K562 (cell line): ENCODE measurements at regions not wholly inside any gene's neighbourhood (a gene's known extent, or its start where the extent isn't known, plus 50 kb on each side); places are given as distances from the start of the nearest gene placed in this dataset.
A peak's percentile ranks its signal among the peaks of the same experiment; 100 is the strongest.

Experiments
- ATAC-seq: fragments of 200-7000 bp; cut with Tn5 transposase; 3 replicates; pipeline ENCODE4 v1.9.1; 2020; ENCODE audit warnings: moderate library complexity
- BruUV-seq: library from RNA; stranded (reverse); fragments of 400-500 nt; replicated peaks from 2 replicates; lab custom pipeline; 2021; lab: Mats Ljungman, UMichigan
- CTCF ChIA-PET: fragments of 300-600 bp; formaldehyde crosslinking; extraction: SDS; loops from one replicate; lab custom pipeline; 2021; ENCODE audit warnings: low intra/inter-chr PET ratio; lab: Yijun Ruan, JAX
- POLR2A ChIA-PET: fragments of 300-600, 350-650 bp; sonication (Branson Sonifier 250); formaldehyde crosslinking; extraction: SDS; loops from one replicate; lab custom pipeline; 2021; ENCODE audit warnings: antibody characterized with exemption, inconsistent platforms; lab: Yijun Ruan, JAX
- DNase-seq, 4 experiments: peaks; one replicate each; pipeline versions ENCODE4 v3.0.0 to v3.0.0-alpha.2; 2011 to 2018; ENCODE audit warnings: low spot score in 3 of 4, mixed read lengths in 3 of 4; ENCODE audit errors: extremely low read depth in 1 of 4
- FAIRE-seq: peaks from 2 replicates; lab custom pipeline; 2011; peaks lifted over from hg19 to GRCh38; lab: Jason Lieb, UNC
- H2AFZ ChIP-seq: 2 replicates; pipeline ENCODE4 v1.6.0; 2011; ENCODE audit warnings: low read depth, low read length, control low read depth, inconsistent platforms
- H3K27ac ChIP-seq: fragments of 200-600 bp; 3 replicates; pipeline ENCODE4 v1.8.0; 2011; ENCODE audit warnings: low read depth, mild to moderate bottlenecking, control low read depth, inconsistent platforms, low read length, moderate library complexity, mixed read lengths; ENCODE audit errors: extremely low read depth
- H3K27me3 ChIP-seq, 2 experiments: fragments of 300-600 bp in 1 of 2; 2 replicates in 1 of 2; 3 replicates in 1 of 2; pipeline versions ENCODE4 v1.6.0 to v1.8.0; 2011; ENCODE audit warnings: inconsistent platforms in 2 of 2, low read length in 2 of 2, mild to moderate bottlenecking in 1 of 2, mixed read lengths in 1 of 2, moderate library complexity in 1 of 2; ENCODE audit not compliant: control insufficient read depth in 2 of 2, insufficient read depth in 2 of 2
- H3K36me3 ChIP-seq: fragments of 300-600 bp; 3 replicates; pipeline ENCODE4 v1.8.0; 2011; ENCODE audit warnings: mild to moderate bottlenecking, low read length, inconsistent platforms; ENCODE audit not compliant: control insufficient read depth, insufficient read depth
- H3K4me1 ChIP-seq, 2 experiments: fragments of 200-600 bp in 1 of 2; replicated peaks in 1 of 2; 2 replicates in 1 of 2; 3 replicates in 1 of 2; pipeline versions ENCODE4 v1.5.1 to v1.8.0; 2011; ENCODE audit warnings: inconsistent platforms in 2 of 2, low read length in 2 of 2, mild to moderate bottlenecking in 1 of 2, mixed read lengths in 1 of 2, moderate library complexity in 1 of 2; ENCODE audit not compliant: control insufficient read depth in 2 of 2, insufficient read depth in 2 of 2
- H3K4me2 ChIP-seq: 2 replicates; pipeline ENCODE4 v1.6.1; 2011; ENCODE audit warnings: low read length, control low read depth, inconsistent platforms, mixed read lengths; ENCODE audit not compliant: insufficient read depth
- H3K4me3 ChIP-seq: fragments of 200-600 bp; sonication (generic), shearing (Covaris generic); 2 replicates; pipeline ENCODE4 v1.5.1; 2016; ENCODE audit warnings: control low read depth, inconsistent platforms
- H3K79me2 ChIP-seq: fragments of 200-600 bp; 3 replicates; pipeline ENCODE4 v1.8.0; 2011; ENCODE audit warnings: low read length, inconsistent platforms; ENCODE audit not compliant: control insufficient read depth, insufficient read depth
- H3K9ac ChIP-seq, 2 experiments: 2 replicates each; pipeline versions ENCODE4 v1.6.0 to v1.6.1; 2011; ENCODE audit warnings: low read depth in 2 of 2, low read length in 2 of 2, control low read depth in 1 of 2, inconsistent platforms in 1 of 2, mild to moderate bottlenecking in 1 of 2, mixed read lengths in 1 of 2; ENCODE audit not compliant: insufficient read depth in 1 of 2
- H3K9me1 ChIP-seq: one replicate; pipeline ENCODE4 v1.6.0; 2011; ENCODE audit warnings: inconsistent platforms, mild to moderate bottlenecking, low read length, moderate library complexity; ENCODE audit not compliant: control insufficient read depth, insufficient read depth
- H3K9me3 ChIP-seq: replicated peaks from 2 replicates; pipeline ENCODE4 v1.5.1; 2011; ENCODE audit warnings: low read depth, low read length, inconsistent platforms; ENCODE audit not compliant: control insufficient read depth, insufficient read depth
- H4K20me1 ChIP-seq: replicated peaks from 2 replicates; pipeline ENCODE4 v1.6.1; 2011; ENCODE audit warnings: low read length, inconsistent platforms, mixed read lengths; ENCODE audit not compliant: control insufficient read depth, insufficient read depth
- BRD4 ChIP-seq: fragments of 200-600 bp; sonication (generic); IDR thresholded peaks from 2 replicates; pipeline ENCODE4 v1.6.1; 2017; ENCODE audit warnings: inconsistent platforms
- CCNT2 ChIP-seq: IDR thresholded peaks from 2 replicates; pipeline ENCODE4 v1.6.1; 2011; ENCODE audit warnings: borderline replicate concordance, low read depth, mild to moderate bottlenecking, moderate library complexity, mixed read lengths, low read length; ENCODE audit not compliant: insufficient read length; ENCODE audit errors: extremely low read depth
- CREM ChIP-seq: IDR thresholded peaks from 2 replicates; pipeline ENCODE4 v1.6.1; 2014; ENCODE audit warnings: antibody characterized with exemption, low read depth
- CXXC5 ChIP-seq: fragments of 250-450 bp; sonication (Bioruptor Pico); IDR thresholded peaks from 2 replicates; pipeline ENCODE4 v1.8.0; 2022; ENCODE audit warnings: inconsistent platforms, mild to moderate bottlenecking, moderate library complexity
- HDGF ChIP-seq: fragments of 450-650 bp; IDR thresholded peaks from 2 replicates; pipeline ENCODE4 v1.6.1; 2016
- KAT7 ChIP-seq: sonication (generic); formaldehyde crosslinking; IDR thresholded peaks from 2 replicates; pipeline ENCODE4 v1.8.0; 2022; ENCODE audit warnings: missing genetic modification reagents, mild to moderate bottlenecking, borderline replicate concordance
- KLF1 ChIP-seq: fragments of 450-650 bp; IDR thresholded peaks from 2 replicates; pipeline ENCODE4 v1.6.1; 2016; ENCODE audit warnings: missing genetic modification characterization, missing compliant biosample characterization
- MEIS2 ChIP-seq: fragments of 450-650 bp; IDR thresholded peaks from 2 replicates; pipeline ENCODE4 v1.6.1; 2014; ENCODE audit warnings: mild to moderate bottlenecking; ENCODE audit not compliant: partially characterized antibody
- RFX1 ChIP-seq: fragments of 450-650 bp; IDR thresholded peaks from 2 replicates; pipeline ENCODE4 v1.6.1; 2016; ENCODE audit warnings: mild to moderate bottlenecking, moderate library complexity
- SNRNP70 ChIP-seq: fragments of 200-400 bp; formaldehyde crosslinking; optimal IDR thresholded peaks from 2 replicates; pipeline ENCODE3; 2017; ENCODE audit warnings: low read depth, low read length
- STAT5B ChIP-seq: fragments of 250-450 bp; sonication (Bioruptor Pico); IDR thresholded peaks from 2 replicates; pipeline ENCODE4 v1.8.0; 2021; ENCODE audit warnings: mild to moderate bottlenecking, inconsistent platforms
- TRIM24 ChIP-seq, 2 experiments: fragments of 450-650 bp; IDR thresholded peaks; 2 replicates each; pipeline ENCODE4 v1.6.1; 2016
- ZC3H11A ChIP-seq: IDR thresholded peaks from 2 replicates; pipeline ENCODE4 v1.6.1; 2012; ENCODE audit warnings: low read depth, low read length, improper control_type of control experiment
- ZFP36 ChIP-seq: fragments of 150-350 bp; IDR thresholded peaks from 2 replicates; pipeline ENCODE4 v1.6.1; 2018; ENCODE audit warnings: low read length, low read depth; ENCODE audit not compliant: partially characterized antibody
- ZSCAN29 ChIP-seq: fragments of 450-650 bp; IDR thresholded peaks from 2 replicates; pipeline ENCODE4 v1.6.1; 2017
- WGBS: fragments of 100-300 bp; shearing (Covaris generic); methylation state at CpG from one replicate; pipeline ENCODE4 v1.1.6; 2016; ENCODE audit warnings: low coverage, mixed read lengths; ENCODE audit not compliant: insufficient coverage; ENCODE audit errors: missing lambda C conversion rate; 5-methylcytosine and 5-hydroxymethylcytosine counted together
- in situ Hi-C: fragments of 300-500 bp; cut with MboI; formaldehyde crosslinking; loops from 4 replicates; pipeline ENCODE4 v1.15.0; 2018; ENCODE audit warnings: inconsistent platforms, mixed read lengths
- intact Hi-C: fragments of 100-400 bp; cut with micrococcal nuclease; formaldehyde crosslinking; loops from 2 replicates; pipeline ENCODE4 v1.14.2; 2022
- TF ChIP-seq, protein P1 (sequence below): fragments of 200-800 bp; sonication (Bioruptor generic); IDR thresholded peaks from 2 replicates; pipeline ENCODE4 v1.6.1; 2017; ENCODE audit warnings: missing genetic modification characterization, missing compliant biosample characterization
- TF ChIP-seq, protein P2 (sequence below), 2 experiments: fragments of 450-650 bp in 1 of 2; sonication (generic) in 1 of 2; formaldehyde crosslinking in 1 of 2; IDR thresholded peaks in 1 of 2; conservative IDR thresholded peaks in 1 of 2; 2 replicates each; pipeline versions ENCODE4 v1.6.1 to v1.8.1; 2016 to 2023; ENCODE audit warnings: mild to moderate bottlenecking in 2 of 2, moderate library complexity in 2 of 2, inconsistent platforms in 1 of 2, missing genetic modification reagents in 1 of 2
- TF ChIP-seq, protein P3 (sequence below): sonication (generic); formaldehyde crosslinking; IDR thresholded peaks from 2 replicates; pipeline ENCODE4 v1.8.0; 2022; ENCODE audit warnings: missing genetic modification reagents, mild to moderate bottlenecking, moderate library complexity, borderline replicate concordance

DNA sequence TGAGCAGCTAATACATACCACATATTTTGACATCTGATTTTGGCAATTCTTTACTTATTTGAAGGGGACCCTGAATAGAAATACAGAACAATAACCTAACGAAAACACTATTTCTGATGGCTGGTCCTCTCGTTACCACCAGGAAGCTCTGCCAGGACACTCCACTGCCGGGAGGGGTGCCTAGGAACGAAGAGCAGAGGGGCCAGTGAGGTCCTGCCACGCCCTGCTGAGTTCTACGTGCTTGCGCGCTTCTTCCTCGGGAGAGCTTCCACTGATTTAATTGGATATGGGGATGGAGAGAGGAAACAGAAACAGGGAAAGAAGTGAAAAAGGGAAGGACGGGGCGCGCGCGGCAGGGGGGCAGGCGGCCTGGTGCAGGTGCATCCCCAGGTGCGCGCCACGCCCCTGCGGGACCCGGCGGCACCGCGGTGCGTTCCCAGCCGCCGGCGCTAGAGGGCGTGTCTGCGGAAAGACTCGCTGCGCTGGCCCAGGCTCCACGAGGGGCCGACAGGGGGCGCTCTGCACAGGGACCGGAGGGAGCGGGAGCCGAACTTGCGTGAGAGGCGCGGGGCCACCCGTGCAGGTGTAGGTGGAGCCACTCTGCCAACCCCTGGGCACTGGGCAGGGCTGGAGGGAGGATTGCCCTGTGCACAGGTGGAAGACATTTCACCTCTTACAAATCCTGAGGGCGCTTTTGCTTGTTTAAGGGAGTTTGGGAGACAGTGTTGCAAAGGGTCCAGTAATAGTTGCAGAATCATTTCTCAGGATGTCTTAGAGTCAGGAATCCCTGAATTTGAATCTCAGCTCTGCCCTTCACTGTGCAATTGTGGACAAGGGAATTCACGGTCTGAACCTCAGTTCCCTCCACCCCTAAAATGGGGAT is 986.3 kb upstream of the TMEM132C start:
- H2AFZ ChIP-seq: no peak overlapping the region
- WGBS: 5% methylated on average over 31 of the region's 43 CpGs
- no peaks in the 10 kb centered on the region for H3K9me1 ChIP-seq
- ChIA-PET POLR2A (no interaction called here), CTCF (interaction anchor here (0.7 to 1.4 kb wide), 5 partner anchors 13 to 172 kb away, joined by 3 to 5 read pairs (median 3); no protein-coding TSS in a partner anchor)
- H3K9ac ChIP-seq: no peak overlapping the region
- H3K4me2 ChIP-seq: peak overlapping the region; percentile 67; the same call in 1 of the 2 replicates
- no peaks in the 10 kb centered on the region for H4K20me1 ChIP-seq
- H3K27ac ChIP-seq: no peak overlapping the region
- no peaks in the 10 kb centered on the region for H3K79me2 ChIP-seq
- intact Hi-C loops (loop anchor here (2.0 to 5.0 kb wide), 3 partner anchors 74 to 787 kb away; no protein-coding TSS in a partner anchor), in situ Hi-C loops (no loop called here)
- ATAC-seq (peak; percentile 99), DNase-seq (peak; percentile 81 to 86 (median 86)), FAIRE-seq (peak; percentile 26)
- H3K9me3 ChIP-seq: no peaks in the 10 kb centered on the region
- no TSS peak for BruUV-seq
- no peaks in the 10 kb centered on the region for H3K36me3 ChIP-seq
- H3K27me3 ChIP-seq: peaks cover 0 to 29% of the 10 kb centered on the region in 2 experiments; a peak in 4 of 5 replicates
- H3K4me1 ChIP-seq: peaks cover 0 to 7% of the 10 kb centered on the region in 2 experiments; a peak in 2 of 5 replicates
- H3K4me3 ChIP-seq: no peak overlapping the region
- TF ChIP-seq, protein P1, sequence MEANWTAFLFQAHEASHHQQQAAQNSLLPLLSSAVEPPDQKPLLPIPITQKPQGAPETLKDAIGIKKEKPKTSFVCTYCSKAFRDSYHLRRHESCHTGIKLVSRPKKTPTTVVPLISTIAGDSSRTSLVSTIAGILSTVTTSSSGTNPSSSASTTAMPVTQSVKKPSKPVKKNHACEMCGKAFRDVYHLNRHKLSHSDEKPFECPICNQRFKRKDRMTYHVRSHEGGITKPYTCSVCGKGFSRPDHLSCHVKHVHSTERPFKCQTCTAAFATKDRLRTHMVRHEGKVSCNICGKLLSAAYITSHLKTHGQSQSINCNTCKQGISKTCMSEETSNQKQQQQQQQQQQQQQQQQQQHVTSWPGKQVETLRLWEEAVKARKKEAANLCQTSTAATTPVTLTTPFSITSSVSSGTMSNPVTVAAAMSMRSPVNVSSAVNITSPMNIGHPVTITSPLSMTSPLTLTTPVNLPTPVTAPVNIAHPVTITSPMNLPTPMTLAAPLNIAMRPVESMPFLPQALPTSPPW: no peak
- TF ChIP-seq CREM: peak; percentile 63
- TF ChIP-seq HDGF: no peak
- no peak for TF ChIP-seq BRD4
- TF ChIP-seq ZC3H11A: no peak
- peak; percentile 84 for TF ChIP-seq KLF1 (tag)
- TF ChIP-seq, protein P2, sequence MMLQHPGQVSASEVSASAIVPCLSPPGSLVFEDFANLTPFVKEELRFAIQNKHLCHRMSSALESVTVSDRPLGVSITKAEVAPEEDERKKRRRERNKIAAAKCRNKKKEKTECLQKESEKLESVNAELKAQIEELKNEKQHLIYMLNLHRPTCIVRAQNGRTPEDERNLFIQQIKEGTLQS (IDR thresholded peaks at IDR 0.05): no peak
- TF ChIP-seq, protein P2 (CRISPR knock-in tag; conservative IDR thresholded peaks at IDR 0.05): 0 out of 2 replicates have a peak, but pooled peaks have one; percentile 40
- no peak for TF ChIP-seq KAT7 (CRISPR knock-in tag)
- no peak for TF ChIP-seq ZFP36
- no peak for TF ChIP-seq ZSCAN29
- TF ChIP-seq, protein P3, sequence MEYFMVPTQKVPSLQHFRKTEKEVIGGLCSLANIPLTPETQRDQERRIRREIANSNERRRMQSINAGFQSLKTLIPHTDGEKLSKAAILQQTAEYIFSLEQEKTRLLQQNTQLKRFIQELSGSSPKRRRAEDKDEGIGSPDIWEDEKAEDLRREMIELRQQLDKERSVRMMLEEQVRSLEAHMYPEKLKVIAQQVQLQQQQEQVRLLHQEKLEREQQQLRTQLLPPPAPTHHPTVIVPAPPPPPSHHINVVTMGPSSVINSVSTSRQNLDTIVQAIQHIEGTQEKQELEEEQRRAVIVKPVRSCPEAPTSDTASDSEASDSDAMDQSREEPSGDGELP (CRISPR knock-in tag): peak; percentile 62; the same call in 1 of the 2 replicates
- TF ChIP-seq SNRNP70: no peak
- no peak for TF ChIP-seq MEIS2
- no peak for TF ChIP-seq STAT5B (CRISPR knock-in tag)
- TF ChIP-seq RFX1: no peak
- TF ChIP-seq TRIM24 (IDR thresholded peaks at IDR 0.05): no peak
- TF ChIP-seq CCNT2: peak; percentile 56
- peak; percentile 71 for TF ChIP-seq CXXC5 (CRISPR knock-in tag)
